ENCODE measurements at regions not wholly inside any gene's neighbourhood (a gene's known extent, or its start where the extent isn't known, plus 50 kb on each side); places are given as distances from the start of the nearest gene placed in this dataset.

GRCh38 chr1:79386730-79387129, 380.2 kb upstream of the ADGRL4 start:
- TF ChIP-seq CTCF (conservative IDR thresholded peaks at IDR 0.05; ENCODE audit: low read length) (no peak), EZH2phosphoT487 (IDR thresholded peaks at IDR 0.05; ENCODE audit: borderline replicate concordance, low read depth, low read length) (no peak)
